Esophagus squamous epithelium (tissue), 4 donors: ENCODE measurements at regions not wholly inside any gene's neighbourhood (a gene's known extent, or its start where the extent isn't known, plus 50 kb on each side); places are given as distances from the start of the nearest gene placed in this dataset.

Source experiments
- CTCF ChIP-seq, 6 experiments: fragments of 450-650 bp in 4 of 6; fragments of 200-600 bp in 2 of 6; sonication (generic) in 2 of 6; IDR thresholded peaks; one replicate each; pipeline ENCODE4 v1.5.1; 2016 to 2019; ENCODE audit warnings: antibody characterized with exemption in 6 of 6, mild to moderate bottlenecking in 4 of 6, moderate library complexity in 4 of 6
- POLR2A ChIP-seq, 4 donors: fragments of 450-650 bp; IDR thresholded peaks; one replicate each; pipeline ENCODE4 v1.6.1; 2017; ENCODE audit warnings: antibody characterized with exemption in 4 of 4, mild to moderate bottlenecking in 4 of 4, moderate library complexity in 3 of 4

GRCh38 chr6:14361956-14362587 lies 244.5 kb downstream of the CD83 start:
- TF ChIP-seq POLR2A (IDR thresholded peaks at IDR 0.05) (no peak), CTCF (IDR thresholded peaks at IDR 0.05) (no peak)
